Retinal pigment epithelial cell (primary cell): ENCODE measurements at regions not wholly inside any gene's neighbourhood (a gene's known extent, or its start where the extent isn't known, plus 50 kb on each side); places are given as distances from the start of the nearest gene placed in this dataset.

ENCODE experiments used
- DNase-seq: peaks from one replicate; pipeline ENCODE4 v3.0.0-alpha.2; 2010; ENCODE audit warnings: low read depth
- H3K4me3 ChIP-seq: 2 replicates; pipeline ENCODE4 v1.5.1; 2011; ENCODE audit warnings: mild to moderate bottlenecking, low read length, control low read depth, moderate library complexity
- CTCF ChIP-seq: conservative IDR thresholded peaks from 2 replicates; pipeline ENCODE4 v1.5.1; 2011; ENCODE audit warnings: low read depth, low read length, control low read depth, inconsistent platforms

DNA sequence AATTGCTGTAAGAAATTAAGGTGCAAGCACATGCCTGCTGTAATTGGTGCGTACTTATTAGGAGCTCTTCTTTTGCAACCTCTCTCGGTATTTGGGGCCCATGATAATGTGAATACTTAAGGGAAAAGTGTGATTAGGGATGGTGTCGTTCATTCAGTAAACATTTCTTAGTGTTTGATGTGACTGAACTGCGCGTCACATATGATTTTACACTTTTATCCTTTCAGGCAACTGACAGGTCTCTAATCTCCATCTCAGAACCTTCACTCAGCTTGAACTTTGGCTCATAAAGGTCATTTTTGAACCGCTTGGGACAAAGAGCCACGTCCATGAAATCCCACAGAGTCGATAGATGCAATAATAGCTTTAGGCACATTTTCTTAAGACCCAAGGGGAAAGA, 612.1 kb upstream of the PITX2 start:
- no peak for DNase-seq
- TF ChIP-seq CTCF = no peak
- H3K4me3 ChIP-seq = no peak overlapping the region

DNA sequence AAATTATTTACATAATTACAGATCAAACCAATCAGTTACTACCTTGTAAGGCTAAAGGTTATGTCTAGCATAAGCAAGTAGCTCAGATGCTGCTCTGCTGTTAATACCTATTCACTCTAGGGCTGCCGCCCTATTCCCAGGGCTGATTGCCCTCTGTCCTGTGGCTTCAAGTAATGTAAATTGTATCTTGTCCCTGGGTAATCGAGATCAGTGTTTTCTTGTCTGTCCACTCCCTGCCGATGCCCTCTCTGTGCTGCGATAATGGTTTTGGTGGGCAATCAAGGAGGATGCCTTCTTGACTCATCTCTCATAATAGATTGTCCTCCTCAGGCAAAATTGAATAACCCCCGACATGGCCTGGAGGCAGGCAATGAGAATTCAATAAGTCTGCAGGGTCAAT, 641.0 kb upstream of the PITX2 start:
- no peak for DNase-seq
- H3K4me3 ChIP-seq = no peak overlapping the region
- TF ChIP-seq CTCF = no peak

GRCh38 chr4:111266937-111267336, 644.1 kb upstream of the PITX2 start:
- no peak for DNase-seq
- no peak overlapping the region for H3K4me3 ChIP-seq
- no peak for TF ChIP-seq CTCF

DNA sequence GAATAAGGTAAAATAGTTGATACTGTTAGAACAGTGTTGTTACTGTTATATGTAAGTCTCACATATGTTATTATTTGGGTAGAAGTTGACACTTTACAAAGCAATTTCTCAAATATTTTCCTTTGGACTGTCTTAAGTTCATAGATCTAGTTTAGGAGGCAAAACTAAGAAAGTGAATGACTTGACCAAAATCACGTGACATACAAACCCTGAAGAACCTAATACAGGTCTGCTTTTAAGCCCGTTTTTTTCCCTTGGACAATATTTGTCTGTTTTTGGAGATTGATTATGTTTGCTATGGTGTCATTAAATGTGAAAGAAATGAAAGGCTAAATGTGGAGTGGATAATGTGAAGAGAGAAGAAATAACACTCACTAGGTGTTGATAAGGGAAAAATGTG, 644.9 kb upstream of the PITX2 start:
- no peak overlapping the region for H3K4me3 ChIP-seq
- TF ChIP-seq CTCF = no peak
- DNase-seq = no peak

- no peak for DNase-seq
- no peak overlapping the region for H3K4me3 ChIP-seq
- no peak for TF ChIP-seq CTCF
Measured at GRCh38 chr4:111268769-111269414, 646.0 kb upstream of the PITX2 start.

DNA sequence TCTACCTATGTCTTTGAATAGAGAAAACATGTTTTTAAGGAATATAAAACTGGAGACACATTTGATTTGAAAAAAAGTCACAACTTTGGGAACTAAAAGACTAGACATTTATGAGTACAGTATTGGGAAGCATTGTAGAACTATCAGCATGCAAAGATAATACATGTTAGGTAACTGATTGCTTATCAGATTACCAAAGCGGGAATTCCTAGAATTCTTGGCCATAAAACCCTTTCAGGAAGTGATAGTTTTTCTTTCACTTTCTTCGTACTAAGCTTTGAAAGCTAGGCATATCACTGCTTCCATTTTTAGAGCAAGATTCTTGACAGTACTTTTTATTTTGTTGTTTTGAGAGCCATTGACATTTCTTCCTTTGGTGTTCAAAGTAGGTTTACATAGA, 646.6 kb upstream of the PITX2 start:
- no peak for DNase-seq

More for the DNA sequence above, 646.6 kb upstream of the PITX2 start:
- no peak for TF ChIP-seq CTCF
- H3K4me3 ChIP-seq = no peak overlapping the region
